B cell (primary cell): ENCODE measurements at regions not wholly inside any gene's neighbourhood (a gene's known extent, or its start where the extent isn't known, plus 50 kb on each side); places are given as distances from the start of the nearest gene placed in this dataset.
"Not testable (repeated sequence)": the region's sequence is repeated elsewhere in the genome, so short reads cannot be mapped to it uniquely, and the experiment has no call there.

Experiments
- EZH2 ChIP-seq: IDR thresholded peaks from 2 replicates; pipeline ENCODE4 v1.6.1; 2012; ENCODE audit warnings: borderline replicate concordance, low read depth, mild to moderate bottlenecking, moderate library complexity, low read length; ENCODE audit not compliant: insufficient read depth, poor library complexity, severe bottlenecking
- TF ChIP-seq, protein P1 (sequence below): fragments of 200-600 bp; IDR thresholded peaks from one replicate; pipeline ENCODE4 v1.8.0; 2022; ENCODE audit warnings: antibody characterized with exemption, mild to moderate bottlenecking

DNA sequence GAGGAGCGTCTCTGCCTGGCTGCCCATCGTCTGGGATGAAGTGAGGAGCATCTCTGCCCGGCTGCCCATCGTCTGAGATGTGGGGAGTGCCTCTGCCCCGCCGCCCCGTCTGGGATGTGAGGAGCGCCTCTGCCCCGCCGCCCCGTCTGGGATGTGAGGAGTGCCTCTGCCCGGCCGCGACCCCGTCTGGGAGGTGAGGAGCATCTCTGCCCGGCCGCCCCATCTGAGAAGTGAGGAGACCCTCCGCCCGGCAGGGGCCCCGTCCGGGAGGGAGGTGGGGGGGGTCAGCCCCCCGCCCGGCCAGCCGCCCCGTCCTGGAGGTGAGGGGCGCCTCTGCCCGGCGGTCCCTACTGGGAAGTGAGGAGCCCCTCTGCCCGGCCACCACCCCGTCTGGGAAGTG is 129.3 kb downstream of the ZNF486 start:
- TF ChIP-seq, protein P1, sequence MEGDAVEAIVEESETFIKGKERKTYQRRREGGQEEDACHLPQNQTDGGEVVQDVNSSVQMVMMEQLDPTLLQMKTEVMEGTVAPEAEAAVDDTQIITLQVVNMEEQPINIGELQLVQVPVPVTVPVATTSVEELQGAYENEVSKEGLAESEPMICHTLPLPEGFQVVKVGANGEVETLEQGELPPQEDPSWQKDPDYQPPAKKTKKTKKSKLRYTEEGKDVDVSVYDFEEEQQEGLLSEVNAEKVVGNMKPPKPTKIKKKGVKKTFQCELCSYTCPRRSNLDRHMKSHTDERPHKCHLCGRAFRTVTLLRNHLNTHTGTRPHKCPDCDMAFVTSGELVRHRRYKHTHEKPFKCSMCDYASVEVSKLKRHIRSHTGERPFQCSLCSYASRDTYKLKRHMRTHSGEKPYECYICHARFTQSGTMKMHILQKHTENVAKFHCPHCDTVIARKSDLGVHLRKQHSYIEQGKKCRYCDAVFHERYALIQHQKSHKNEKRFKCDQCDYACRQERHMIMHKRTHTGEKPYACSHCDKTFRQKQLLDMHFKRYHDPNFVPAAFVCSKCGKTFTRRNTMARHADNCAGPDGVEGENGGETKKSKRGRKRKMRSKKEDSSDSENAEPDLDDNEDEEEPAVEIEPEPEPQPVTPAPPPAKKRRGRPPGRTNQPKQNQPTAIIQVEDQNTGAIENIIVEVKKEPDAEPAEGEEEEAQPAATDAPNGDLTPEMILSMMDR, result not testable (repeated sequence)
- TF ChIP-seq EZH2, result not testable (repeated sequence)
